ENCODE measurements at regions not wholly inside any gene's neighbourhood (a gene's known extent, or its start where the extent isn't known, plus 50 kb on each side); places are given as distances from the start of the nearest gene placed in this dataset.

- TF ChIP-seq EZH2 (IDR thresholded peaks at IDR 0.05) (no peak), POLR2AphosphoS5 (IDR thresholded peaks at IDR 0.05; ENCODE audit: borderline replicate concordance, low read depth, low read length) (no peak)
These were observed 401.3 kb downstream of the QKI start for GRCh38 chr6:163815796-163816195.
